ENCODE measurements at regions not wholly inside any gene's neighbourhood (a gene's known extent, or its start where the extent isn't known, plus 50 kb on each side); places are given as distances from the start of the nearest gene placed in this dataset.

DNA sequence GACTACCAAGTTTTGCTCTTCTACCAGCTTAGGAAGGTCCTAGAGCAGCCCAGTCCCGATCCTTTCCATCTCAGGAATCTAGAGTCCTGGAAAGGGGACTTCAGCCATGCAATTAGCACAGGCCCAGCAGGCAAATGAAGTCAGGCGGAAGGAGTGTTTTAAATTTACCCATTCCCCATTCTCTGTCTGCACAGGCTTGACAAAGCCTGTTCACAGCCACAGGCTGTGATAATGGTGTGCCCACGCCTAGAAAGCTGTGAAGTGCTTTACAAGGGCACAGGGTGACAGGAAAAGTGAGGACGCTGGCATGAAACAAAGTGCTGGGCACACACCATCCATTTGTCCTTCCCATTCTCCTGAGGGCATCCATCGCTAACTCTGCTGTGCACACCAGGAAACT lies 79.0 kb downstream of the PITPNM2 start:
- Histone ChIP-seq H2BK15ac (ENCODE audit: low read depth, low read length) (no peak overlapping the region), H3K27me3 (ENCODE audit: insufficient read depth, low read length) (no peaks in the 10 kb centered on the region), H3K9me3 (ENCODE audit: control insufficient read depth, low read depth, low read length) (no peaks in the 10 kb centered on the region), H2BK12ac (ENCODE audit: insufficient read length, low read depth, low read length) (no peak overlapping the region), H2AK5ac (ENCODE audit: insufficient read length, low read length) (no peak overlapping the region), H3K14ac (ENCODE audit: insufficient read depth, low read length) (no peak overlapping the region), H2BK20ac (ENCODE audit: low read depth, low read length, poor library complexity, severe bottlenecking) (no peak overlapping the region), H4K5ac (ENCODE audit: insufficient read length, low read depth, low read length) (no peak overlapping the region), H3K9ac (ENCODE audit: extremely low read depth, insufficient read length, low read length) (no peak overlapping the region), H3T11ph (ENCODE audit: low read length) (no peak overlapping the region), H3K4me1 (ENCODE audit: insufficient read depth, low read length) (no peaks in the 10 kb centered on the region), H3K4me2 (ENCODE audit: insufficient read depth, insufficient read length, low read length) (no peak overlapping the region), H3K18ac (ENCODE audit: insufficient read length, low read depth, low read length) (no peak overlapping the region), H2BK5ac (ENCODE audit: insufficient read length, low read length) (no peak overlapping the region), H3K79me2 (ENCODE audit: insufficient read depth, low read length) (no peaks in the 10 kb centered on the region), H2AFZ (ENCODE audit: low read length) (no peak overlapping the region), H2BK120ac (ENCODE audit: low read depth, low read length, poor library complexity, severe bottlenecking) (no peak overlapping the region), H3K4ac (ENCODE audit: low read depth, low read length) (no peak overlapping the region), H3K23ac (ENCODE audit: insufficient read length, low read depth, low read length) (no peak overlapping the region), H3K27ac (ENCODE audit: insufficient read length, low read depth, low read length) (no peak overlapping the region), H4K91ac (ENCODE audit: insufficient read length, low read depth, low read length) (no peak overlapping the region), H4K20me1 (ENCODE audit: control insufficient read depth, insufficient read depth, insufficient read length) (peaks cover 3% of the 10 kb centered on the region), H3K79me1 (ENCODE audit: insufficient read depth, low read depth, low read length, poor library complexity, severe bottlenecking) (no peaks in the 10 kb centered on the region), H4K8ac (replicated peaks; ENCODE audit: insufficient read length, low read depth, low read length) (no peak overlapping the region), H3K23me2 (ENCODE audit: insufficient read length, low read depth, low read length, poor library complexity, severe bottlenecking) (no peaks in the 10 kb centered on the region), H3K56ac (ENCODE audit: insufficient read length, low read depth, low read length) (no peak overlapping the region)
- DNase-seq: no peak
- no peaks in the 10 kb centered on the region for H3K36me3 Mint-ChIP-seq (ENCODE audit: insufficient read depth in 1 of 3, low read depth in 3 of 3)
- peaks cover 35% of the 10 kb centered on the region for H3K27me3 Mint-ChIP-seq (ENCODE audit: low read depth)
- no peaks in the 10 kb centered on the region for H3K9me3 Mint-ChIP-seq
- no peak overlapping the region for H3K27ac Mint-ChIP-seq
- TF ChIP-seq CTCF (conservative IDR thresholded peaks at IDR 0.05): no peak
- no peak overlapping the region for H3K4me3 Mint-ChIP-seq
- no CpG with 5 or more reads among the region's 5 CpGs for WGBS (ENCODE audit: extremely low coverage, insufficient read length, low lambda C conversion rate)
- peaks cover 13 to 19% of the 10 kb centered on the region in 2 experiments for H3K4me1 Mint-ChIP-seq
